HG03469 (cell line): ENCODE measurements at regions not wholly inside any gene's neighbourhood (a gene's known extent, or its start where the extent isn't known, plus 50 kb on each side); places are given as distances from the start of the nearest gene placed in this dataset.
"Not testable (repeated sequence)": the region's sequence is repeated elsewhere in the genome, so short reads cannot be mapped to it uniquely, and the experiment has no call there.

Experiments
- ATAC-seq: cut with Tn5 transposase; IDR thresholded peaks from one replicate; pipeline ENCODE4 v1.9.1; 2021; ENCODE audit warnings: mild to moderate bottlenecking, moderate library complexity, moderate number of reproducible peaks; ENCODE audit not compliant: unreplicated experiment

GRCh38 chr3:26964313-26964712 lies 341.7 kb downstream of the LRRC3B start:
- no peak for ATAC-seq

DNA sequence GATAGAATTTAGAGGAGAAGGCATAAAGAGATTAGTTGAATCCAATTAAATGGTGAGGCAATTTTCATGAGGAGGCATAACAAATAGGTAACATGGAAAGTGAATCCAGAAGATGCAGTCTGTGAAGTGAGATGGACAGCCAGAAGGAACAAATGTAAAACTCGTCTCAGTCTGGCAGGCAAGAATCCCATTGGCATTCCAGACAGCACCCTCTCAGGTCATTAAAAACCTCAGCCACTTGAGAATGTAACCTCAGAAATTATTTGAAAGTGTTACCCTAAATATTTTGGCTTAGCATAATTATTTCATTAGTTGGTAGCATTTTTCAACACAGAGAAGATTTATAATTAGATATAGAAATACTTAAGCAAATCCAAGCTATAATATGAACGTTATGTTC lies 342.3 kb downstream of the LRRC3B start:
- no peak for ATAC-seq

DNA sequence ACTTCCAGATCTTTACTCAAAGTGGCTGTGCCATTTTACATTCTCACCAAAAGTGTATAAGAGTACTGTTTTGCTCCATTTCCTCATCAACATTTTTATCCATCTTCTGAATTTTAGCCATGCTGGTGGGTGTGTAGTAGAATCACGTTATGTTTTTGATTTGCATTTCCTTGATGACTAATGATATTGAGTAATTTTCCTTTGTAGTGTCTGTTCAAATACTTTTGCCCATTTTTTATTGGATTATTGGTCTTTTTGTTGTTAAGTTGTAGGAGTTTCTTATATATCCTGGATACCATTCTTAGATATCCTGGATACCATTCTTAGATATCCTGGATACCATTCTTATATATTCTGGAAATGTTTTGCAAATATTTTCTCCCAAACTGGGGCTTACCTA lies 344.9 kb downstream of the LRRC3B start:
- no peak for ATAC-seq

- ATAC-seq: no peak
These were observed 362.1 kb downstream of the LRRC3B start for GRCh38 chr3:26984416-26985390.

DNA sequence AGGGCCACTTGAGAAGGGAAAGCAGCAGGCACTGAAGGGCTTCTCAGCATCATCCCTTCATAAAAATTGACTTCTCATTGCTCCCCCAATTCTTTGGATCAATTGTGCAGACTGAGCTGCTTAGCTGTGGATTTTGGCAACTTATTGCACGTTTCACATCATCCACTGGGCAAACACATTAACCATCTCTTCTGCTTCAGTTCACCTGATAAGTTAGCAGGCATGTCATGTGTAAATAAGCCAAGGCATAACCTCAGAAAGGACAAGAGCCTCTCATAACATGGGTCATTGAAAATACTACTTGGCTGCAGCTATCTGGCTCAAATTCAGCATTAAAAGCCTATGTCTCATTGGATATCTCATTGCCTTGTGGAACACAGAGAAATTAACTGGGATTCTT lies 366.5 kb downstream of the LRRC3B start:
- ATAC-seq: no peak

GRCh38 chr3:26997226-26997625 lies 372.0 kb downstream of the NEK10 start:
- no peak for ATAC-seq

- no peak for ATAC-seq
These were observed 358.3 kb downstream of the NEK10 start for GRCh38 chr3:27010834-27011233.

DNA sequence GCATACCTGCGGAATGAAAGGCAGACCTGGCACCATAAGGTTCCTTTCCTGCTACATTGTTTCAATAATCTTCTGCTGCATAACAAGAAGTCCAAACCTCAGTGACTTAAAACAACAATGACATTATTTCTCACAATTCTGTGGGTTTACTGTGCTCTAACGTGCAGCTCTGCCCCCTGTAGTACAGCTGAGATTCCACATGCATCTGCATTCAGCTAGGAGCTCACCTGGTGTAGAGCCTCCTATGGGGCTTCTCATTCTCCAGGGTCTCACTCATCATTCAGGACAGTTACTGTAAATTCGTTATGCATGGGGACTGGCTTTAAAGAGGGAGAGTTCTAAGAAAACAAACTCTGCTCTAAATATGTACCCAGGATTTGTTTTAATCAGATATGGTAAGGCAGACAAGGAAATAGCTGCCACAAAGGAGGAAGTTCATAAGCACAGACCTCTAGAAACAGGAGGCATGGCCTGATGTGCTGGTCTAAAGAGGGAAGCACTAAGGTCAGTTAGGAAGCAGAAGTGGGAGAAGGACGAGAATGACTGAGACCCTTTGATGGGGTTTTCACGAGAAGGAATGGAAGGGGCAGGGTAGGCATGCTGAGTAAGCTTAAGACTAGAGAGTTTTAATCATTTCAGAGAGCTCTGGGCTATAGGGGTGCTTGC lies 347.0 kb downstream of the NEK10 start:
- no peak for ATAC-seq

GRCh38 chr3:27024493-27024892 lies 344.7 kb downstream of the NEK10 start:
- no peak for ATAC-seq

DNA sequence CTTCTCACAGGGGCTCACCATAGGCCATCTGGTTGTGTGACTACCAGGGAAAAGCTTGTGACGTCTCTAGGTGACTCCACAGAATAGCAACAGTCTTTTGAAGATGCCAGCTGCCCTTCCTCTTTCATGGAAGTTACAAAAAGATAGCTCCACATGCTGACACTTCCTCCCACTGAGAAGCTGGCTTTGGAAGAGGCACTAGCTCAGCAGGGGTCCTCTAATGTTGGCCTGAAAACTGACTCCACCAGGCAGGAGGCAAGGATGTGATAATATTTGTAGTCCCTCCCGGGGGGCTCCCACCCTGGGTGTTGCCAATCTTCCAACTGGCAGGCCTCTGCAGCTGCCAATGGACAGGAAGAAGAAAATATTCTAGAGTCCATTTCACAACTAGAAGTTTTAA lies 343.5 kb downstream of the NEK10 start:
- no peak for ATAC-seq

DNA sequence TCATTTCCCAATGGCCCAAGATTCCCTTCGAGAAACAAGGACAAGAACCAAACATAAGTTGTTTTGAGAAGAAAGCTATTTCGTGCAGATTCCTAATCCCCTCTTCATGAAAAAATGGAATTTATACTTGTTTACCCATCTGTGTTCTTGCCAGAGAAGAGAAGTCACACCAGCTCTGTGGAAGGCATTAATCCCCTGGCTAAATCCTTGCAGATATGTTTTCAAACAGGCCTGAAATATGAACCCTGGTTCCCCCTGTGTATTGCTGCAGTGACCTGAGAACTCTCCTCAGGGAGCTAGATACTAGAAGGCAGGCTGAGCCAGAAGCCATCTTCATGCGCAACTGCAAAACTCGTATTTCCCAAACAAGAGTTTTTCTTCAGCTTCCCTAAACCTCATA lies 337.7 kb downstream of the NEK10 start:
- ATAC-seq: no peak

DNA sequence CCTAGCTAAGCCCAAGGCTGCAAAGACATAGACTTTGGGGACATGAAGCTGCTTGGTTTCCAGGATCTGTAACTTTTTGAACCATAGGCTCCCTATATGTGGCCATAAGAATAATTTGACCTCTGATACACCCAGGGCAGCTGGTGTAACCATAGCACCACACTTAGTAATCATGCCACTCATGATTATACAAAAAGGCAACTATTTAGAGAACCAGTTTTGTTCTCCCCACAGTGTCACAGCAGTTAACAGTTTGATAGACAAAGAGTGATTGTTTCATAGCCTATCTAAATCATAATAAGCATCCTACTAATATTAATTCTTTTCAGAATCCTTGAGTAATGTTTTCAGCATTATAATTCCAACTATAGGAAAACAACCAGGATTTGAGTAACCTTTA lies 334.9 kb downstream of the NEK10 start:
- no peak for ATAC-seq

GRCh38 chr3:27040674-27041073 lies 328.5 kb downstream of the NEK10 start:
- ATAC-seq: no peak

DNA sequence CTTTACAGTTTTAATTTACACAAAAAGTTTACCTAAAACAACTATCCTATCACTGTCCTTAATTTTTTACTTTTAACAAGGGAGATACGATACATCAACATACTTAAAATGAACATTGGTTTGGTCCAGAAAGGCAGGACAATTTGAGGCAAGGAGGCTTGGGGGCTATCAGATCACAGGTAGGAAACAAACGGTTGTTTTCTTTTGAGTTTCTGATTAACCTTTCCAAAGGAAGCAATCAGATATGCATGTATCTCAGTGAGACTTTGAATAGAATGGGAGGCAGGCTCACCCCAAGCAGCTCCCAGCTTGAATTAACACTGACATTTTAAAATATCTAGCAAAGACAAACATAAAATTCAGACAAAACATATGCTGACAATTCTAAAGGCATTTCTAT lies 326.6 kb downstream of the NEK10 start:
- ATAC-seq: not testable (repeated sequence)

GRCh38 chr3:27043328-27043955 lies 325.7 kb downstream of the NEK10 start:
- ATAC-seq: no peak

DNA sequence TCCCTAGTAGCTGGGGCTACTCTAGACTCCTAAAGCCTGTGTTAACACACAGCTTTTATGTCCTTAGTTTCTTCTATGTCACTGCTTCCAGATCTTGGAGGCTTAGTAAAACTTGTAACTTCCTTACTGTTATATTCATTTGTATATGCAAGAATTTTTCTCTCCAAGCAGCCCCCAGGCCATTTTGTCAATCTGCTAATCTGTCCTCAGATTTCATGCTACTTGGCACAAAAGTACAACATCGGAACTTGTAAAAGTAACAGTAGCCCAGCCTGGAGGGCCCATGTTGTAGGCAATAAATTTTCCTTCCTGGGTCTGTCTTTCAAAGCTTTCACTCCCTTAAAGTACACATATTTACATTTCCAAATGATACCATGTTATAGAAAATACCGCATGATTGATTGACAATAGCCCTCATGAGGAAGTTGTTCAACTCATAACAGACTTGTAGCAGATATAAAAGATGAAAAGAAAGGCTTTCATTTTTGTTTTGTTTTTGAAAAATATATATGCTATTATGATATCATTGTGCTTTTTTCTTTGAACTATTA lies 324.2 kb downstream of the NEK10 start:
- no peak for ATAC-seq

- ATAC-seq: no peak
These were observed 322.8 kb downstream of the NEK10 start for GRCh38 chr3:27046351-27046750.

GRCh38 chr3:27049792-27050191 lies 319.4 kb downstream of the NEK10 start:
- peak; percentile 57 for ATAC-seq

GRCh38 chr3:27051527-27051926 lies 317.7 kb downstream of the NEK10 start:
- not testable (repeated sequence) for ATAC-seq

- ATAC-seq: no peak
These were observed 312.9 kb downstream of the NEK10 start for GRCh38 chr3:27056326-27056725.

- ATAC-seq: no peak
These were observed 309.7 kb downstream of the NEK10 start for GRCh38 chr3:27059489-27059888.
